ENCODE measurements at regions not wholly inside any gene's neighbourhood (a gene's known extent, or its start where the extent isn't known, plus 50 kb on each side); places are given as distances from the start of the nearest gene placed in this dataset.
"Not testable (repeated sequence)": the region's sequence is repeated elsewhere in the genome, so short reads cannot be mapped to it uniquely, and the experiment has no call there.

DNA sequence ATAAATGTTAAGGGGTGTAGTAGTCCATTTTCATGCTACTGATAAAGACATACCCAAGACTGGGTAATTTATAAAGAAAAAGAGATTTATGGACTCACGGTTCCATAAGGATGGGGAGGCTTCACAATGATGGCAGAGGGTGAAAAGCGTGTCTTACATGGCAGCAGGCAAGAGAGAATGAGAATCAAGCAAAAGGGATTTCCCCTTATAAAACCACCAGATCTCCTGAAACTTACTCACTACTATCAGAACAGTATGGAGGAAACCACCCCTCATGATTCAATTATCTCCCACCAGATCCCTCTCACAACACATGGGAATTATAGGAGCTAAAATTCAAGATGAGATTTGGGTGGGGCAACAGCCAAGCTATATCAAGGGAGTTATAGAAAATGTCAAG lies 329.2 kb downstream of the DTHD1 start:
- no peak for DNase-seq

DNA sequence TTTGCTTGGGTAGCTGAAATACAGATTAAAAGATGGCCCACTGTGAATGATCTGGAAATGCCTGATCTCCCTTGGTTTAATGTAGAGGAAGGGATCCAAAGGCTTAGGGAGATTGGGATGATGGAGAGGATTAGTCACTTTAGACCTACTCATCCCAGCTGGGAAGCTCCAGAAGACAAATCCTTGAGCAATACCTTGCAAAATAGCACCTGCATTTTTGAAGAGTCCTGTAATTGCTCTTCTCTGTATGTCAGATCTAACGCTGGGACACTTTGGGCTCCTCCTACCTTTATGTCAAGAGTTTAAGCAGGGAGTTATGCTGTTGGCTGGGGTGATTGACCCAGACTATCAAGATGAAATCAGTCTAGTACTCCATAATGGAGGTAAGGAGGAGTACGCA lies 331.7 kb downstream of the DTHD1 start:
- not testable (repeated sequence) for DNase-seq

DNA sequence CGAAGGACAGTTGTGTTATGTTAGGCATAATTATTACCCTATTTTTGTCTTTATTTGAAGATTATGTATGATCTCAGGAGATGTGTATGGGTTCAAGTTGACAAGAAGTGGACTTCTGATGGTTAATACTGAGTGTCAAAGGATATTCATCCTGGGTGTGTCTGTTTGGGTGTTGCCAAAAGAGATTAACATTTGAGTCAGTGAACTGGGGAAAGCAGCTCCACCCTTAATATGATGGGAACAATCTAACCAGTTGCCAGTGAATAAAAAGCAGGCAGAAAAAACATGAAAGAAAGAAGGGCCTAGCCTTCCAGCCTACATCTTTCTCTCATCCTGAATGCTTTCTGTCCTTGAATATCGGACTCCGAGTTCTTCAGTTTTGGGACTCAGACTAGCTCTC lies 332.6 kb downstream of the DTHD1 start:
- no peak for DNase-seq

DNA sequence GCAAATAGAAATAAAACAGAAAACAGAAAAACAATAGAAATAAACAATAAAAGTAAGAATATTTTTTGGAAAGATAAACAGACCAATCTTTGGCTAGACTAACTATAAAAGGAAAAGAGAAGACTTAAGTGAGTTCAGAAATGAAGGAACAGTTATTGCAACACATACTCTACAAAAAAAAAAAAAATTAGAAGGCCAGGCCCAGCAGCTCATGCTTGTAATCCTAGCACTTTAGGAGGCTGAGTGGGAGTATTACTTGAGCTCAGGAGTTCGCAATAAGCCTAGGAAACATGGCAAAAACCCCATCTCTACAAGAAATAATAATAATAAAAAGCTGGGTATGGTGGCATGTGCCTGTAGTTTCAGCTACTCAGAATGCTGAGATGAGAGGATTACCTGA lies 336.7 kb downstream of the DTHD1 start:
- DNase-seq: no peak

DNA sequence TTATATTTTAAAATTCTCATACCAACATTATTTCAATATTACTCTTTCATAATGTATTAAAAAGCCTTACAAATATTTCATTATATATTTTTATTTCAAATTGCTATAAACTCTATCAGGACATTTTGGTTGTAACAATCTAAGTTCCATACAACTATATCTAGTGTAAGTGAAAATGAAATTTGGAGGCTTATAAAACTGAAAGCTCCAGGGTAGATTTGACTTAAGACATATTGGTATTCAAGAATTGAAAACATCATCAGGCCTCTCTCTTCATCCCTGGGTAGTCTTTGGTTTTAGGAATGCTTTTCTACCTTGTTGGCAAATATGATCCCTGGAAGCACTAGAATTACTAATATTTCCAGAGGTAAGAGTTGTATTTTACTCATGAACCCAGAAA lies 342.6 kb downstream of the DTHD1 start:
- DNase-seq: no peak

- no peak for DNase-seq
Observed at GRCh38 chr4:36638273-36638811, 356.9 kb downstream of the DTHD1 start.

- DNase-seq: no peak
Observed at GRCh38 chr4:36640876-36641275, 359.5 kb downstream of the DTHD1 start.

DNA sequence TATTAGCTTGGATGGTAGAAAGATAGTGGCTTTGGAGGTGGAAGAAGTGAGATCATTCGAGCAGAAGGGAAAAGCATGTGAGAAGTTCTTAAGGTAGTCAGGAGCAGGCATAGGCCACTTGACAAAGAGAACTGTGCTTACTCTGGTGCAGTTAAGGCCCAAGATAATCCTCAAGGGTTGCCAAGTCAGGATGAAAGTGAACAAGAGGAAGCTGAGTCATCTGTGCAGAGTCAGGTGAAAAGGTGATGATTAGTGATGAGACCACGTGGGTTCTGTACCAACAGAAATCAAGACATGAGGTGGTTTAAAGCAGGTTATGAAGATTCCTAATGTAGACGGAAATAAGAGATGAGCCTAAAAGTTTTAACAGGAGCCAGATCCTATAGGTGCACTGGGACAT lies 369.8 kb downstream of the DTHD1 start:
- no peak for DNase-seq

DNA sequence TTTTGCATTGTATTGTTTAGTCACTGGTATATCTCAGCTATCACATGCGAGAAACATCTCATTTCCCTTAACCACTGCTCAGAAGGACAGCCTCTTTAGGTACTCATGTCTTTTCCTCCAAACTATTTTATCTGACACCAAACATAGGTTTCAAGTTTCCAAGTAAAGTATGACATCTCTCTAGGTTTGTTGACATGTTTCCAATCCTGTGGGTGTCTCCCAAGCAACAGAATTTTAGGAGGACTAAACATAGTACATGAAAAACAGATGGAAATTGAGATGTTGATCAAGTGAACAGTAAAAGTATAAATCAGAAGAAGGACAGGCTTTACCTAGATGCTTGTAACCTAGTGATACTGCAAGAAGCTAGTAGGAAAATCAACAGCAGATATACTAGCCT lies 371.4 kb downstream of the DTHD1 start:
- no peak for DNase-seq

- no peak for DNase-seq
Observed at GRCh38 chr4:36665985-36666527, 384.6 kb downstream of the DTHD1 start.

- DNase-seq: no peak
Observed at GRCh38 chr4:36675436-36675835, 394.0 kb downstream of the DTHD1 start.

GRCh38 chr4:36676139-36677050 lies 395.0 kb downstream of the DTHD1 start:
- DNase-seq: no peak

- DNase-seq: no peak
Observed at GRCh38 chr4:36677112-36677511, 395.7 kb downstream of the DTHD1 start.

GRCh38 chr4:36677874-36678273 lies 396.5 kb downstream of the DTHD1 start:
- DNase-seq: no peak

GRCh38 chr4:36687681-36688080 lies 406.3 kb downstream of the DTHD1 start:
- no peak for DNase-seq

DNA sequence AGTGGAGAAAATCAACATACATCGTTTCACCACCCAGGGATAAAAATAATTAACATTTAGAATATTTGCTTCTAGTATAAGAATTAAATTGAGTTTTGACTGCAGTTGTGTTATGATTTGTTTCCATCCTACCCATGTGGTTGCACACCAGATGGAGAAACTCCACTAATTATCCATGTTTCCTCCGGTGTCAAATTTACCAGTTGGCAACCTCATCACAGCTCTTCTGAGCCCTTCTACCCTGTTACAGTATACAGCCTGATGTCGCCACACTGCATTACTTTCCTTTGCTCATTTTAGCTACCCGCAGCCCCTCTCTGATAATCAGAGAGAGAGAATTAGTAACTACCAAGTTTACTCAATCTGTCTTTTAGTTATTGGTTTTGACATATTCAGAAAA lies 411.2 kb downstream of the DTHD1 start:
- no peak for DNase-seq

GRCh38 chr4:36702245-36702644 lies 420.8 kb downstream of the DTHD1 start:
- no peak for DNase-seq

GRCh38 chr4:36704289-36704688 lies 422.9 kb downstream of the DTHD1 start:
- no peak for DNase-seq

- DNase-seq: no peak
Observed at GRCh38 chr4:36709991-36710390, 428.6 kb downstream of the DTHD1 start.

GRCh38 chr4:36712013-36712412 lies 430.6 kb downstream of the DTHD1 start:
- DNase-seq: no peak

DNA sequence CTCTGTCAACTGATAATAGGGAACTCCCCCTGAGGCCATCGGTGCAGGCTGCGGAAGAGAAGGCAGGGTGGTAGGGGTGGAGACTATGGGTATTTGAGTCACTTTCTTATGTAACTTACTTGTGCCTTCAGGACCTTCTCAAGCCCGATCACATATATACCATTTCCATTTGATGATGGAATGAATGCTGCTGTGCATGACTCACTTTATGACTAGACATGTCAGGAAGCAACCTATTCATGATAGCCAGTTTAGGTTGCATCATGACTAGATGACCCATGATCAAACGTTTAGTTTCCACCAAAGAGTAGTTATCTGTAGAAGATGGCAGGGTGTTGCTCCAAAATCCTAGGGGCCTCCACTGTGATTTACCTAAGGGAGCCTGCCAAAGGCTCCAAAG lies 435.5 kb downstream of the DTHD1 start:
- no peak for DNase-seq

- DNase-seq: no peak
Observed at GRCh38 chr4:36719425-36719824, 438.0 kb downstream of the DTHD1 start.

DNA sequence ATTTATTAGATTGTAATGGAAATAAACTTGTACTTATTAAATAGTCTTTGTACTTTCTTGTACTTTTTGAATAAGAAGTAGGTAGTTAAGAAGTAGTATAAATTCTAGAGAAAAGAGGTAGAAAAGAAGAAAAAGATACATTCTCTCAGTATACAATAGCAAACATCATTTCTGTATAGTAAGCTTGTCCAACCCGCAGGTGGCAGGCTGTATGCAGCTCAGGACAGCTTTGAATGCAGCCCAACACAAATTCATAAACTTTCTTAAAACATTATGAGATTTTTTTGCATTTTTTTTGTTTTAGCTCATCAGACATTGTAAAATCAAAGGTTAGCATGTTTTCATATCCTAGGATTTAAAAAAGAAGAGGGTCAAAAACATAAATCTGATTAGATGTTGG lies 441.6 kb downstream of the DTHD1 start:
- DNase-seq: no peak

- DNase-seq: no peak
Observed at GRCh38 chr4:36734334-36734733, 452.9 kb downstream of the DTHD1 start.

DNA sequence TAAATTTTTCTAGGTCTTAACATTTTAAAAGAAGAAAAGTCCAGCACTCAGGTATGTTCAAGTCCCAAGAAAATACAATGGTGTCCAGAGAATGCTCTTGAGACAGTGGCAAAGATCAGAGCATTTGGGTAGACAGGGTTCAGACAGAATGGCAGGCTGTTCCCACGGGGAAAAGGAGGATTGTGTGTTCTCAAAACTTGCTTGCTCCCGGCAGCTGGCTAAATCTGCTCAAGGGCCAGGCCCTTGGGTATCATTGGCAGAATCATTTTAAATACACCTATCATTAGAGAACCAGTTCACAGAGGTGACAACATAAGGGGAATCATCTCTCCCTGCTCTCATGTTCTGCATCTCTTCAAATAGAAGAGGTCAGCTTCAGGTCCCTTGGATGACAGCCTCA lies 456.3 kb downstream of the DTHD1 start:
- DNase-seq: no peak
